ENCODE measurements at regions not wholly inside any gene's neighbourhood (a gene's known extent, or its start where the extent isn't known, plus 50 kb on each side); places are given as distances from the start of the nearest gene placed in this dataset.
A peak's percentile ranks its signal among the peaks of the same experiment; 100 is the strongest.

- TF ChIP-seq CTCF (IDR thresholded peaks at IDR 0.05; ENCODE audit: low read depth, low read length): no peak
- no peak for DNase-seq (ENCODE audit: low read depth, low spot score)
- no peak overlapping the region for H3K4me3 ChIP-seq (ENCODE audit: low read depth, low read length)
- in situ Hi-C loops (cut with HindIII; ENCODE audit: low sequenced_read_pairs): no loop called here
These were observed 447.7 kb downstream of the EFNA5 start for GRCh38 chr5:107223066-107223465.

GRCh38 chr5:107219993-107220392 lies 450.7 kb downstream of the EFNA5 start:
- no peak for TF ChIP-seq CTCF (IDR thresholded peaks at IDR 0.05; ENCODE audit: low read depth, low read length)
- DNase-seq (ENCODE audit: low read depth, low spot score): no peak
- no peak overlapping the region for H3K4me3 ChIP-seq (ENCODE audit: low read depth, low read length)
- in situ Hi-C loops (cut with HindIII; ENCODE audit: low sequenced_read_pairs): no loop called here

GRCh38 chr5:107218457-107219193 lies 452.1 kb downstream of the EFNA5 start:
- DNase-seq (ENCODE audit: low read depth, low spot score): peak; percentile 22
- H3K4me3 ChIP-seq (ENCODE audit: low read depth, low read length): no peak overlapping the region
- TF ChIP-seq CTCF (IDR thresholded peaks at IDR 0.05; ENCODE audit: low read depth, low read length): no peak
- in situ Hi-C loops (cut with HindIII; ENCODE audit: low sequenced_read_pairs): no loop called here

- in situ Hi-C loops (cut with HindIII; ENCODE audit: low sequenced_read_pairs): no loop called here
- no peak for TF ChIP-seq CTCF (IDR thresholded peaks at IDR 0.05; ENCODE audit: low read depth, low read length)
- DNase-seq (ENCODE audit: low read depth, low spot score): no peak
- no peak overlapping the region for H3K4me3 ChIP-seq (ENCODE audit: low read depth, low read length)
These were observed 453.0 kb downstream of the EFNA5 start for GRCh38 chr5:107217721-107218130.

- DNase-seq (ENCODE audit: low read depth, low spot score): no peak
- H3K4me3 ChIP-seq (ENCODE audit: low read depth, low read length): no peak overlapping the region
- no peak for TF ChIP-seq CTCF (IDR thresholded peaks at IDR 0.05; ENCODE audit: low read depth, low read length)
- in situ Hi-C loops (cut with HindIII; ENCODE audit: low sequenced_read_pairs): no loop called here
These were observed 454.1 kb downstream of the EFNA5 start for GRCh38 chr5:107216587-107216986.

- no peak overlapping the region for H3K4me3 ChIP-seq (ENCODE audit: low read depth, low read length)
- in situ Hi-C loops (cut with HindIII; ENCODE audit: low sequenced_read_pairs): no loop called here
- TF ChIP-seq CTCF (IDR thresholded peaks at IDR 0.05; ENCODE audit: low read depth, low read length): no peak
- DNase-seq (ENCODE audit: low read depth, low spot score): no peak
These were observed 455.1 kb downstream of the EFNA5 start for GRCh38 chr5:107215611-107216010.
